Urothelium cell line (cell line): ENCODE measurements at regions not wholly inside any gene's neighbourhood (a gene's known extent, or its start where the extent isn't known, plus 50 kb on each side); places are given as distances from the start of the nearest gene placed in this dataset.

Experiments
- DNase-seq: peaks from one replicate; pipeline ENCODE4 v3.0.0; 2011; ENCODE audit warnings: low spot score, mixed read lengths
- FAIRE-seq: peaks from 2 replicates; lab custom pipeline; 2011; peaks lifted over from hg19 to GRCh38; lab: Jason Lieb, UNC

DNA sequence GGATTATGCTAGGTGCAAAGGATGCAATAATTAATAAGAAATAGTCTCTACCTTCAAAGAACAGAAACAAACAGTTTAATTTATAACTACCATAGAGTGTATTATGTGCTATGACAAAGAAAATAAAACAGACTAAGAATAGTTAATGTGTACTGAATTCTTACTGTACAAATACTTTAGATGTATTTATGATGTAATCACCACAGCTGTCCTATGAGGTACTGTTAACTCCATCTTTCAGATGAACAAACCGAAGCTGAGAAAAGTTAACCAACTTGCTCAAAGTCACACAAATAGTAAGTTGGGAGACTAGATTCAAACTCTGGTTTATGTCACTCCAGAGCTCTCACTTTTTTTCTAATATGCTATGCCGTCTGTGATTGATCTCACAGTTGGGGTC is 77.0 kb upstream of the FGGY start:
- FAIRE-seq, result no peak

DNA sequence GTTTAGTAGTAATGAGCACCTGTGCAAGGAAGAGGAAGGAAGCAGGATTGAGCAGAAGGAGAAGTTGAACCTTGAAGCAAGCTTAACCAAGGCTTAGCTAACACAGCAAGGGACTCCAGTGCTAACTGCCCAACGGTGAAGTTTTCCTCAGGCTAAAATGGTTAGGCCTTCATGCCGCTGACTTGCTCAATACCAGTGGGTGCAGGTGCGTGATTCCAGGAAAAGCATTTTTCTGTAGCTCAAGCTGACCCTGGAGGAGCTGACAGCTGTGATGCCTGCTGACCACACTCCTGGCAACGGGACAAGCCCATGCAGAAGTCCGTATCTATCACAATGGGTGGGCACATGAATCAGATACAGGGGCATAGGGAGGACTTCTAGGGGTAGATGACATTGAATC is 76.5 kb upstream of the FGGY start:
- no peak for DNase-seq
- no peak for FAIRE-seq

More for the DNA sequence above, 77.0 kb upstream of the FGGY start:
- no peak for DNase-seq

DNA sequence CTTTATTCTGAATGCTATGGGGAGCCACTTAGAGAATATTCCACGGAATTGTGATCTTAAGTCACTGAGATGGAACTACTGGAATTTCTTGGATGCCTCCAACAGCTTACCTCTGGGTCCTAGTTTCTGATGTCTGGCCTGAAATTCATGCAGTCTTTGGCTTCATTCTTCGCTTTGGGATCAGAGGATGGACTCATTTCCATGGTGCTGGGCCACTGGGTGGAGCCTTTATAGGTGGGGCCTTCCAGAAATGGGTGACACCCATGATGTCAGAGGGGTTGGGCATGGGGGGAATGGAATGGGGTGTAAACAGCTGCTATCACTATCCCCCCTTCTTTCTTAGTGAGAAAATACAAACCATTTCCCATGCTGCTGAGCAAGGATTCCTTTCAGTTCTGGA is 73.7 kb upstream of the FGGY start:
- DNase-seq (no peak), FAIRE-seq (no peak)

DNA sequence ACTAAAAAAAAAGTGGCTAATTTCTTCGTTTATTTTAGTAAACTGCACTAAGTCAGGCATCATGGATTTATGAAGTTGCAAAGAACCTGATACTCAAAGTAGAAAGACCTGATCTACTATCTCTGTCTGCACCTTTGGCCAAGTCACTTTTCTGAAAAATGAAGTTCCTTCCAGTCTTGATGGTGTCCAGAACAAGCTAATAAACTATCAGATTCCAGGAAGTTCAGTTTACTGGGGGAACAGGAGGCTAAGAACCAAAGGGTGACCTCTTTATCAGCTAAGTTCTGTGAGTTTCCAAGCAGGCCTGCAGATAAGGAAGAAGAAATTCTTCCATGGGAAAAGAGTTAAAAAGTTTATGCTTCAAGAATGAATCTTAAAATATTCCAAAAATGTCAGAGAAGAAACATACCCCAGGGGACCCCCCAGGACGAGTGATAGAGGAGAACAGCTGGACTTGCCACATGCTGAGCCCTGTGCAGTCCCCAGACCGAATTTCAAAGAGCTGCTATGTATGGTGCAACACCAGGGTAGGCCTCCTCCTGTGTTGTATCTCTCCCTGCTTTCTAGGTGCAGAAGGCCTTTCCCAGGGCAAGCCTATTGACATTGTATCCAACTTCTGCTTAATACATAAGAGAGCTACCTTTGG is 72.8 kb upstream of the FGGY start:
- FAIRE-seq (no peak), DNase-seq (no peak)

DNA sequence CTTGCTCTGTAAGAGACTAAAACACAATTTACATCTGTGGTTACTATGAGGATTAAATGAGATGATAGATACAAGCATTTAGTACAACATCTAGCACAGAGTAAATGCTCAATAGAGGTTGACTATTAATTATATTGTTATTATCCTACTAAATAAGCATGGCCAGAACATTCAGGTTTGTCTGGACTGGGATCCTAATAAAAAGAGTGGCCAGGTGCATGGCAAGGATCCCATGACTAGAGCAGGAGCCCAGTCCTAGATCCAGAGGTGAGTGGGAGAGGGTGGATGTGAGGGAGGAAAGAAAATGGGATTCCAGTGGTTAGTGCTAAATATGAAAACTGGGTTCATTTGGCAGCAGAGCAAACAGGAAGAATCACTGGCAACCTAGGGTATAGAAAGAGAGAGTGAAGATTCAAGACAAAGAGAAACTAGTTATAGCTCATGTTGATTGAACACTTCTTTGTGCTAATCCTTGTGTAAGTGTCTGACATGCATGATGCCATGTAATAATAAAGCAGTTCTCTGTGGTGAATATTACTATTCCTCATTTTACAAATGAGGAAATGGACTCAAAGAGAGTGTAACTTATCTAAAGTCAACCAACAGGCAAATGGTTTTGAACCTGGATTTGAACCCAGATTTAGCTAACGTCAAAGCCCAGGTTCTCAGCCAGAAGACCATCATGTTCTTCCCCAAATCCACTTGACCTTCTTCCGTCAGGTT is 71.1 kb upstream of the FGGY start:
- FAIRE-seq, result no peak
- DNase-seq, result no peak

DNA sequence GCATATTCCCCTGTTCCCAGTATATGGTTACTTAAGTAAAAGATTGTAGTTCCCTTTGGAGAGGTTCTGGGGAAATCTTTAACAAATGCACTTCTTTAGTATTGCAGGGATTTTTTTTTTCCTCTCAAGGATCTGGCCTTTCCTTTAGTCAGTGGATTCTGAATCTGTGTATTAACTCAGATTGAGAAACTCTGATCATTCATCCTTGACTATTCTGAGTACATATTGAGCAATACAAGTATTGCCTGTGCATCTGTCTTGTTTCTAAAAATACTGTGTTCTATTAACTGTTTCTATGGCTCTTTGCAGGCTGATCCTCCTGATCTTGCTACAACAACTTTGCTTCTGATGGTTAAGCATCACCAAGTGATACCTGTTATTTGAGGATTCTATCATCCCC is 67.8 kb upstream of the FGGY start:
- no peak for FAIRE-seq
- DNase-seq, result no peak

DNA sequence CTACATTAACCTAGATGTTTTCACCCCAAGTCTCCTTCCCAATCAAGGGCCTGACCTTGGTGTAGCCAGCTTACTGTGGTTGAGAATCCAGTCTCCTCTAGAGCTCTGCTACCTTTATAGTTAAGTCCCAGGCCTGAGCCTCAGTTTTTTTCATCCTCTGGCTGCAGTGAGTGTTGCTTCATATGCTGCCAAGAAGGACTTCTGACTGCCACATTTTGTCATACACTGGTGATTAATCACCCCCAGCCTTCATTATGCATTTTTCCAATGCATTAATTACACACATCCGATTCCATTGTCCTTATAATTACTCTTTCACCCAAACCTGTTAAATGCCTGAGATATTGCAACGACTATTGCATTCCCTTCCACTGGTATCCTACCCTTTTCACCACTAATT is 66.3 kb upstream of the FGGY start:
- FAIRE-seq (no peak), DNase-seq (no peak)

DNA sequence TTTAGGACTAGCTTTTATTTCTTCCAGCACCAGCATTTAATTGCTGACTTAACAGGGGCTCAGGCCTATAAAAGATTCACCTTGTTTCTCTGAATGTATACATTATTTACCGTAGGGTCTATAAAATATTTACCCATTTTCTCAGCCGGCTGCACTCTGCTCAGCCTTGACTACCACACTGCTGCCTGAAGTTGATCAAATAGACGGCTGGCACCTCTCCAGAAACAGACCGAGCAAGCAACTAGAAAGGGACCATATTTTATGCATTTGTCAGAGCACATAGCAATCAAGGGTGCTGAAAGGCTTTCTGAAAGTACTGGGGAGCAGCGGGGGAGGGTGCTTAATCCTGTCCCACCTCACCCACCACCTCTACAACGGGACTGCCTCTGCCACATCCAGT is 64.7 kb upstream of the FGGY start:
- DNase-seq (no peak), FAIRE-seq (no peak)

DNA sequence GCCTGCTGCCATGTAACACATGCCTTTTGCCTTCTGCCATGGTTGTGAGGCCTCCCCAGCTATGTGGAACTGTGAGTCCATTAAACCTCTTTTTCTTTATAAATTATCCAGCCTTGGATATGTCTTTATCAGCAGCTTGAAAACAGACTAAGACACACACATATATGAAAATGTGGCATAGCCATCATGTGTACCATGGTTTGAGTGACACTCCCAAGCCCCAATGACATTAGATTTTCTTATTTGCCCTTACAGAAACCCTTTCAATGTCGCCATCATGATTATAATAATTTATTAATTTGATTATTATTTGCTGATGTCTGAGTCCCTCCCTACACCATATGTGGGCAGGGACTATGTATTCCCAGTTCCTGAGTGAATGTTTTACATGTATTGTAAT is 63.5 kb upstream of the FGGY start:
- no peak for FAIRE-seq
- no peak for DNase-seq

DNA sequence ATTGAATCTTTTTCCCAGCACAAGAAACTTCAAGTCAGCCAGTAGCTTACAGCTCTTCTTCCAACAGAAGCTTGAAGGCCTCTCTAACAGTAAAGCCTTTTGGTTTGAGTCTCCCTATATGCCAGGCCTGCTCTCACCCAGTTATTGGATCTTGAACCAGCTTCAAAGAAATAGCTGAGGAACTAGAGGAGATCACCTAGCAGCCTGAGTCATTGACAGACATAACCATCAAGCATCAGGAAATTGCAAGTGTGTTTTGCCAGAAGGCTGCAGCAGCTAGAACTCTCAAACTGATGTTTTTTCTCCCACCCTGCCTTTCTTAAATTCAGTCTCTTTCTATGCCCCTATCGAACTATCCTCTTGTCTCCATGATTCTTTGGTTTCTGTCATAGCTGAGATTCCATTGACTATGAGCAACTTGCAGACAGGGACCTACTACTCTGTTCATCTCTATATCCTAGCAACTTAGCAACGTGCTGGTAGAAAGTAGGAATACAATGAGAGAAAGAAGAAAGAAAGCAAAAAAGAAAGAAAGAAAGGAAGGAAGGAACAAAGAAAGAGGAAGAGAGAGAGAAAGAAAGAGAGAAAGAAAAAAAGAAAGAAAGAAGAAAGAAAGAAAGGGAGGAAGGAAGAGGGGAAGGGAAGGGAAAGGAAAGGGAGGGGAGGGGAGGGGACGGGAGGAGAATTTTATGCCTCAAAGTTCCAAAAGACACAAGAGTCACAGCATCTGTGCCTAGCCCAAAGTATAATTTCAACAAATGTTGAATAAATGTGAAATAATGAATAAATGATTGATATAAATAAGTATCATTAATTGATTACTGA is 60.0 kb upstream of the FGGY start:
- DNase-seq, result no peak
- FAIRE-seq, result no peak

DNA sequence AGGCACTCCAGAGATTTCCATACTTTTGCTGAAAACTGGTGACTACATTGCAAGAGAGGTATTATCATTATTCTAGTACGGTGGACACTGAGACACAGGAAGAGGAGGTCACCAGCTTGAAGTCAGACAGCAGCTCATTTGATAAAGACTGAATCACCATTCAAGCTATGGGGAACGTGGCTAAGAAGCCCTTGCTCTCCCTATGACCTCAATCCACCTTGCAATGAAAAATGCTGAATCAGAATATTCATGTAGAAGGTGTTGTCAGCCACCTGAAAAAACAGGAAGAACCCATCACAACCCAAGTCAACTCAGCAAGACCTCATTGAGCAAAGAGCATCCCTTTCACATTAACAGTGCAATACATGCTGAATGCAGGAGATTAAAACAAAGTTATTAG is 59.0 kb upstream of the FGGY start:
- no peak for DNase-seq
- FAIRE-seq, result no peak

DNA sequence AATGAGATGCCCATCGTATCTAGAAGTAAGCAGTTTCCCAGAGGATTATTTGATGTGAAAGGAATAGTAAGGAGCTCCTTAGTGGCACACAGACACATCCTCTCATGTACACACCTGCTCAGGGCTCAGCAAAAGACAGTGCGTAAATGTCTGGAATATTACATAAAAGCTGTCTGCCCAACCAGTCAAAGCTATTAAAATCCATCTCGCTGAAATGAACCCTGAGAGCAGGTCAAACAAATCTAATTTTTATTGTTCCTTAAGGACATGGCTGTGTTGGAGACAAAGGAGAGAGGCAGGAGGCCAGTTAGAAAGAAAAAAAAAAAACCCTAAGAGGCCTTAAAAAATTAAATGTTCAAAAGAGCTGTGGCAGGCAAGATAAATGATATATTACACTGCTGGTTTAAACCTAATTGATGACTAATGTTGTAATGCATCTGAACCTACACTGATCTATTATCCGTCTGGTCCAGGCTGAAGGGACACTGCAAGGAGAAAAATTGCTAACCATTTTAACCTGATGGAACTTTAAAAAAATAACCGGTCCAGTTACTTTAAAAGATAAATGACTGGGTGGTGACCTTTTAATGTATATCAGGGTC is 58.5 kb upstream of the FGGY start:
- FAIRE-seq (no peak), DNase-seq (no peak)

DNA sequence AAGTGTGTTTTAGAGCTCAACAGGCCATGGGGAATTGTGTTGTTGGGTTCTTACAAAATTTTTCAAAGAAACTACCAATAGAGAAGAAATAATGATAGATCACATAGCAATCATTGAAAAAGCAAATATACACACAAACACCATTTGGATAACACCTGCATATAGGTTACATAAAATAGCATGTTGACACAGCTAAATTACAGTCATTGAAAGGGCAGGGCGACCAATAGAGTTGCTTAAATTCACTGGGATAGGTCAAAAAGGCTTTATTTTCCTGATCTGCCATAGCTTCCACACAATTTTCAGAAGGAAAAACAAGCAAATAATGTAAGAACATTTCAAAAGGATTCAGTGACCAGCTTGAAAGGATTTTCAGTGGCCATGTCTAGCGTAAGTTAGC is 57.9 kb upstream of the FGGY start:
- FAIRE-seq, result no peak
- DNase-seq, result no peak

DNA sequence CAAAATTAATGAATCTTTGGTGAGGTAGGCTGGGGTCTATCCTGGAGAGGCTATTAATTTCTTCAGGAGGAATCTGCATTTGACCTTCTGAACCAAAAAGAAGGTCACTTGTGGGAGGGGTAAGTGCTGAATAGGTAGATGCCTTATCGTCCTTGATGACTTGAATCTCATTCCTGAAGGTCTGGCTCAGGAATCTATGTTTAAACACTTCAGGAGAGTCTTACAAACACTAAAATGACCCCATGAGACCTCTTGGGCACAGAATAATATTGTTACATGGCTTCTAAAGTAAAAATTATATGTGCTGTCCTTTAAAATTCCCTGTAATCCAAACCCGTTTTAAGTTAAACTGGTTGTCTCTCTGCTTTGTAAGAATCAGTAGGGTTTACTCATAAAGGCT is 55.0 kb upstream of the FGGY start:
- FAIRE-seq (no peak), DNase-seq (no peak)

DNA sequence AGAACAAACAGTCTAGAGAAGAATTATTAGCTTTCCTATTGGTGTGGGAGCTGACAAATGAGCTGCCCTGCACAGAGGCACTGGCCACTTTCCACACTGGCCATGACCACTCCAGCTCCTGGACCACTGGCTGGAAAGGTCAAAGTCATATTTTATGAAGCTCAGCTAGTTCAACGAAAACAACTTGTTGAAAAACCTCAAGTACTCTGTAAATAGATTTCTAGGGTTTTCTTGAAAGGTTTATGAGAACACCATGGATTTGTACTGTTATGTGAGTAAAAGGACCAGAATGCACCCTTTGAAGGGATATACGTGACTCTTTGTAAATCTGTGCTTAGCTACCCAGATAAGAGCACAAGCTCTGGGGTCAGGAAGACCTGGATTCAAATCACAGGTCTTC is 54.5 kb upstream of the FGGY start:
- no peak for FAIRE-seq
- no peak for DNase-seq

DNA sequence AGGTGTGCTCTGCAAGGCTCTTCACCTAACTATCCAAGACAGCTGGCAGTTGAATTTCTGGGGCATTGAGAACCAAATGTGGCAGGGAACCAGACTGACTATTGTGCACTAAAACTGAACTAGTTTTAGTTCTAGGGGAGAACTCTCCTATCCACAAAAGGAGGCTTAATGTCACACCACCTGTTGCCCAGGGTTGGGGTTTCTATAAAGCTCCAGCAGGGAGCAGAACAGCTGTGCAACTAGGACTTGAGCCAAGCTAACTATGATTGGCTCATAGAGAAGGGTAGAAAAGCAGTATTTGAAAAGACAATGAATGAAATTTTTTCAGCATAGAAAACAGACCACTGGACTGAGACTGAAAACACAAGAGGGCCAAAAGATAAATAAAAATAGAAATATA is 53.3 kb upstream of the FGGY start:
- no peak for DNase-seq
- no peak for FAIRE-seq

DNA sequence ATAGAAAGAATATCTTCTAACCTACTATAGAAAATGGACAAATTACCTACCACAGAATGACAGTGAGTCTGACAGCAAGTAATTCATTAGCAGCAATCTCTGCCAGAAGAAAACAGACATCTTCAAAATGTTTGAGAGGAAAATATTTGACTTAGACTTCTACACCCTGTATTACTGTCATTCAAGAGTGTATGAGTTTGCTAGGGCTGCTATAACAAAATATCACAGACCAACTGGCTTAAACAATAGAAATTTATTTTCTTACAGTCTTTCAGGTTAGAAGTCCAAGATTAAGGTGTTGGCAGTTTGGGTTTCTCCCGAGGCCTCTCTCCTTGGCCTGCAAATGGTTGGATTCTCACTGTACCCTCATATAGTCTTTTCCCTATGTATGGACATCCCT is 52.9 kb upstream of the FGGY start:
- DNase-seq (no peak), FAIRE-seq (no peak)

DNA sequence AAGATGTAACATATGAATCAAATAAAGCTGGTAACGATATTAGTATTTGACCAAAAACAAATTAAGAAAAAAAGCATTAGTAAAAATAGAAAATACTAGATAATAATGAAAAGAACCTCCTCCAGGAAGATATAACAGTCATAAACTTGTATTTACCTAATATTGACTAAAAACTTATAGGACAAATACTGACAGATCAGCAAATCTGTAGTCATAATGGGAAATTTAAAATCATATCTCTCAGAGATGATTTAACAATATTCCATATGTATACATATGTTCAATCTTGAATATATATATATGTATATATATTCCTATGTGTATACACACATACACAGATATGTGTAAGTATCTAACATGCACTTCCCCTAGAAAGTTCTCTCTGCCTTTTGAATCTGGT is 52.0 kb upstream of the FGGY start:
- FAIRE-seq (no peak), DNase-seq (no peak)
